Ishikawa (cell line): ENCODE measurements at regions not wholly inside any gene's neighbourhood (a gene's known extent, or its start where the extent isn't known, plus 50 kb on each side); places are given as distances from the start of the nearest gene placed in this dataset.

ENCODE experiments used
- CEBPB ChIP-seq: IDR thresholded peaks from 2 replicates; pipeline ENCODE4 v1.6.1; 2012
- CREB1 ChIP-seq: IDR thresholded peaks from 2 replicates; pipeline ENCODE4 v1.6.1; 2012; ENCODE audit warnings: low read depth
- EGR1 ChIP-seq: IDR thresholded peaks from 2 replicates; pipeline ENCODE4 v1.6.1; 2012
- EP300 ChIP-seq: IDR thresholded peaks from 2 replicates; pipeline ENCODE4 v1.6.1; 2012; ENCODE audit warnings: borderline replicate concordance
- FOXM1 ChIP-seq: IDR thresholded peaks from 2 replicates; pipeline ENCODE4 v1.6.1; 2012; ENCODE audit warnings: low read depth, borderline replicate concordance
- NFIC ChIP-seq: IDR thresholded peaks from 2 replicates; pipeline ENCODE4 v1.6.1; 2012
- RAD21 ChIP-seq: IDR thresholded peaks from 2 replicates; pipeline ENCODE4 v1.6.1; 2012; ENCODE audit warnings: low read depth
- REST ChIP-seq: IDR thresholded peaks from 2 replicates; pipeline ENCODE4 v1.6.1; 2012; ENCODE audit warnings: low read depth, mild to moderate bottlenecking
- TAF1 ChIP-seq: IDR thresholded peaks from 2 replicates; pipeline ENCODE4 v1.6.1; 2012; ENCODE audit warnings: low read depth, mild to moderate bottlenecking
- TCF12 ChIP-seq: IDR thresholded peaks from 2 replicates; pipeline ENCODE4 v1.6.1; 2012; ENCODE audit warnings: low read depth
- TEAD4 ChIP-seq: IDR thresholded peaks from 2 replicates; pipeline ENCODE4 v1.6.1; 2012
- USF1 ChIP-seq: IDR thresholded peaks from 2 replicates; pipeline ENCODE4 v1.6.1; 2012
- YY1 ChIP-seq: IDR thresholded peaks from 2 replicates; pipeline ENCODE4 v1.6.1; 2012; ENCODE audit warnings: low read depth
- ZBTB7A ChIP-seq: IDR thresholded peaks from 2 replicates; pipeline ENCODE4 v1.6.1; 2012; ENCODE audit warnings: low read depth
- TF ChIP-seq, protein P1 (sequence below): IDR thresholded peaks from 2 replicates; pipeline ENCODE4 v1.6.1; 2012

- TF ChIP-seq NFIC (peak; percentile 98), TAF1 (no peak), TEAD4 (peak; percentile 89), CEBPB (peak; percentile 70), FOXM1 (peak; percentile 97), RAD21 (0 out of 2 replicates have a peak, but pooled peaks have one; percentile 11), YY1 (no peak), USF1 (no peak), EGR1 (no peak), TCF12 (peak; percentile 97), EP300 (peak; percentile 99), ZBTB7A (no peak), CREB1 (no peak), REST (no peak)
- TF ChIP-seq, protein P1, sequence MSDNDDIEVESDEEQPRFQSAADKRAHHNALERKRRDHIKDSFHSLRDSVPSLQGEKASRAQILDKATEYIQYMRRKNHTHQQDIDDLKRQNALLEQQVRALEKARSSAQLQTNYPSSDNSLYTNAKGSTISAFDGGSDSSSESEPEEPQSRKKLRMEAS = peak; percentile 45; the same call in 1 of the 2 replicates
Observed at GRCh38 chr5:17898766-17899165, 264.5 kb downstream of the TAF11L14 start.

DNA sequence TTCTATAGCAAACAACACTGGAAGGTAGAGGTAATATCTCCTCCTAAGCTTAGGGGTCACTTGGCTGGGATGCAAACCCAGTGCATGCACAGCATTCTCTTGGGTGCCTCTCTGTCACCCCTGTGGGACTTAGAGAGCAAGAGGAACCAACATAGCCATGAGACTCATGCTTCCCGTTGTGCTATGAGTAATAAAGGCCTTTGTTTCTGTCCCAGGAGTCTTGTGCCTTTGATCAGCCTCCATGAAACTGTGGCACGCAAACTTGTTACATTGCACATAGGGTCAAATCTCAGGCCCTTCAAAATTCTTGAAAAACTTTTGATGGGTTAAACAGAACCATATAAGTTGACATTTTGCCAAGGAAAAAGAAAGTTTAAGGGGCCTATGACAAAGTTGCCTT, 272.8 kb downstream of the TAF11L14 start:
- TF ChIP-seq EGR1 (no peak), CEBPB (peak; percentile 67), RAD21 (peak; percentile 27), ZBTB7A (no peak), TCF12 (peak; percentile 99), REST (peak; percentile 28; the same call in 1 of the 2 replicates), TAF1 (0 out of 2 replicates have a peak, but pooled peaks have one; percentile 29), EP300 (peak; percentile 100), TEAD4 (peak; percentile 96), NFIC (peak; percentile 97), CREB1 (no peak), FOXM1 (peak; percentile 99), YY1 (peak; percentile 58; the same call in 1 of the 2 replicates), USF1 (0 out of 2 replicates have a peak, but pooled peaks have one; percentile 14)
- TF ChIP-seq, protein P1 = peak; percentile 74

GRCh38 chr5:17910318-17910717, 276.1 kb downstream of the TAF11L14 start:
- TF ChIP-seq, protein P1 = no peak
- peak; percentile 58 for TF ChIP-seq TEAD4
- TF ChIP-seq EP300 = peak; percentile 91
- TF ChIP-seq NFIC = peak; percentile 64; the same call in 1 of the 2 replicates
- no peak for TF ChIP-seq REST
- TF ChIP-seq CEBPB = peak; percentile 93
- peak; percentile 88 for TF ChIP-seq FOXM1
- no peak for TF ChIP-seq TAF1
- TF ChIP-seq ZBTB7A = no peak
- peak; percentile 66 for TF ChIP-seq TCF12
- TF ChIP-seq YY1 = no peak
- TF ChIP-seq RAD21 = peak; percentile 2; the same call in 1 of the 2 replicates
- no peak for TF ChIP-seq CREB1
- no peak for TF ChIP-seq USF1
- no peak for TF ChIP-seq EGR1
